8988T (cell line): ENCODE measurements at regions not wholly inside any gene's neighbourhood (a gene's known extent, or its start where the extent isn't known, plus 50 kb on each side); places are given as distances from the start of the nearest gene placed in this dataset.
"Not testable (repeated sequence)": the region's sequence is repeated elsewhere in the genome, so short reads cannot be mapped to it uniquely, and the experiment has no call there.

Source experiments
- DNase-seq: peaks from one replicate; pipeline ENCODE4 v3.0.0; 2011

DNA sequence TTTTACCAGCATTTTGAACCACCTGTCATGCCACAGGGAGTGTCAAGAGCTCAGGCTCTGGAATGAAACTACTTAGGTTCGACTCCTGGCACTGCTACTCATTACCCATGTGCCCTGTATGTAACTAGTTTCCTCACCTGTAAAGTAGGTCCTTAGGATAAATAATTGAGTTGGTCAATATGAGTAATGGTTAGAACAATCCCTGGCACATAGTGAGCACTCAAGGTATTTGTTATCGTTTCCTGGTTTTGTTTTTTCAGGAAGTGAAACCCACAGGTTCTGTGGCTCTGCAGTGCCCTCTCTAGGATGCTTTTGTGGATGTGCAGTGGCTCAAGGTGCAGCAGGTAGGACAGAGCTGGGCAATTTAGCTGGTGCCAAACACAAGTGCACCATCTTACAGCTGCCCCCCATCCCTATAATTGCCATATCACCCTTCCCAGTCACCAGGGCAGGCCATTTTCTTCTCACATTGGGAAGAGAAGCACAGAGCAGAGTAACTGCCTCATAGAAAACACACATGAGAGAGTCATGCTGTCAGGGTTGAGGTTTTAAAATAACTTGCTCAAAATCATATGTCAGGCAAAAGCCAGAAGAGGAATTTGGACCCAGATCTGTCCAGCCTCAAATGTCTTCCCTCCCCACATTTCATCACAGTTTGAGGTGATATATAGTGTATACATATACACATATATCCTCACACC, 297.5 kb downstream of the RPAP3 start:
- DNase-seq, result no peak

DNA sequence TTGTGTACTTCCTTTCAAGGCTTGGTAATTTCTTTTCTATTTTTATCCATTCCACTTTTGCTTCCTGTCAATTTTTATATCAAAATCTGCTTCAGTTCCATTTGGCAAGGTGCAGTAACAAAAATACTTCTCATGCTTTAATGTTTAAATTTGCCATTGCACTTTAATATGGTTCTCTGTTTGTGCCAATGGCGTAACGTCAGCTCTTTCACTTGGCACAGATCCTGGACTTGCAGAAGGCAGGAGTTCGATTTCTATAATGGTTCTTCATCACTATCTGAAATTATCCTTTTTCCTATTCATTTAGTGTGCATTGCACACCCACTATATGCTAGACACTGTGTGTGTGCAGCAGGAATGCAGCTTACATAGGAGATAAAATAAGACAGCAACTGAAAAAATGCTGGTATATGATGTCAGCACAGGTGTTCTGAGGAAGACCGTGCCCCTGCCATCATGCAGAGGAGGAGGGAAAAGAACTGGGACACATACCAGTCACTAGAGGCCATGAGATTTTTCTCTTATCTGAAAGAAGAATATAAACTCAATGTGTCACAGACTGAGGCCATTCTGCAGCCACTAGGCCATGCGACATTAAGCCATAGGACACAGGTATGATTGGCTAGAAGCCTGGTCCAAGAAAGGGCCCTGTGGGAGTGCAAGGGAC, 298.2 kb downstream of the RPAP3 start:
- DNase-seq, result no peak

DNA sequence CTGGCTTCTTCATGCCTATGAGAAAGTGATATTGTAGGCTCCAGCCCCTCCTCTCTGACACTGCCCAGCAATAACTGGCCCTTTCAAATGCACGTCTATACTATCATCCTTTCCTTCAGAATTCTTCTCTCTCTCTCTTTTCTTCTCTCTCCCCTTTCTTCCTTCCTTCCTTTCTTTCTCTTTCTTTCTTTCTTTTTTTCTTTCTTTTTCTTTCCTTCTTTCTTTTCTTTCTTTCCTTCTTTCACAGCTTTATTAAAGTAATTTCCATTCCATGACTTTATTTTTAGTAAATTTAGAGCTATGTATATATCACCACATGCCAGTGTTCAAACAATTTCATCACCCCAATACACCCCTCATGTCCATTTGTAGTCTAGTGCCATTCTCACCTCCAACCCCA, 302.1 kb downstream of the RPAP3 start:
- DNase-seq, result no peak

GRCh38 chr12:47401196-47401595, 304.6 kb downstream of the RPAP3 start:
- not testable (repeated sequence) for DNase-seq

- DNase-seq, result no peak
Measured at GRCh38 chr12:47400266-47400665, 305.6 kb downstream of the RPAP3 start.

- DNase-seq, result no peak
Measured at GRCh38 chr12:47397664-47398281, 308.1 kb downstream of the RPAP3 start.

- no peak for DNase-seq
Measured at GRCh38 chr12:47396902-47397663, 308.7 kb downstream of the RPAP3 start.

- no peak for DNase-seq
Measured at GRCh38 chr12:47394070-47394469, 311.8 kb downstream of the RPAP3 start.

DNA sequence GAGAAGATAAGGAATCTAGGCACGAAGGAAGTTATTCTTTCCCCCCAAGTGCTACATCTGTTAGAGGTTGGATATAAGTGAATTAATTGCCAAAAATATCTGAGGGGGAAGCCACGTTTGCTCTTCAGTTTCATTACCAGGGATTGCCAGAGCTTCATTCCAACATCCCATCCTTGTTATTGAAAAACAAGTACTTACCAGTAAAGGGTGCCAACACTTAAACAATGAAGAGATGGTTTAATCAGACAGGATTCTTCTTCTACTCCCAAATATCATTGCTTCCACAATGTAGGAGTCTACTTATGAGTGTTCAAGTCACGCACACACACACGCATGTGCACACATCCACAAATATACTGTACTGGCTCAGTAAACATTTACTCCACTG, 312.4 kb downstream of the RPAP3 start:
- no peak for DNase-seq

DNA sequence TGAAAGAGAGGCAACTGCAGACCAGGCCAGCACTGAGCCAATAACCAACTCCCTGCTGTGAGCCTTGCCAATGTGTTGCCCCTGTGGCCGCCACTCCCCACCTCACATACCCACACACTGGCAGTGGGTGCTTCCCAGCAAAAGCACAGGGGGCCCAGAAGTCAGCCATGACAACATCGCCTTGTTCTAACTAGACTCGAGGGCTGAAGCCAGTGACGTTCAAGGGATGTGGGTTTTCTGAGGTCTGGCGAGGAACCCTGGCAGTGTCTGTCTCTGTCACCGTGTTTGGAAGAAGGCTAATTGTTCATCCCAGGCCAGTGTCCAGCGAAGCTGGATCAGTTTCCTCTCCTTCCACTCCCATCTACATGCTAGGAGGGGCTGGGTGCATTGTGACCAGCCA, 311.8 kb upstream of the AMIGO2 start:
- DNase-seq, result no peak

DNA sequence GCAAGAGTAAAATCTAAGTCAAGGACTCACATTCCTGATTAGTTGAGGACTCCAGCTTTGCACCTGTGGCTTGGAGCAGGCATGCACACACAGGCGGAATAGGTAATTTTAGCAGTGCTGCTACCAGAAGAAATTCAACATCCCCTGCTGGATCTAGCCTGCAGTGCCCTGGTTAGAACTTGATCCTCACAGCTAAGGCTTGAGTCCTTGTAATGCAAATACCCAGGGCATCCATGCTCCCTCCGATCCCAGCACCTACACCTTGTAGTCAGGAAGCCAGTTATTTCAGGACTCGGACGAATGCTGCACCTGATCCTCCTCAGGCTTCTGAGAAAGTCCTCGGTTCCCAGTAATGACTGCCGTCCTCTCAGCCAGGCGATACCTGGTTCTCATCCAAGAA, 309.0 kb upstream of the AMIGO2 start:
- DNase-seq, result no peak

- DNase-seq, result no peak
Measured at GRCh38 chr12:47387994-47388393, 308.2 kb upstream of the AMIGO2 start.

- DNase-seq, result no peak
Measured at GRCh38 chr12:47385653-47386052, 305.9 kb upstream of the AMIGO2 start.

DNA sequence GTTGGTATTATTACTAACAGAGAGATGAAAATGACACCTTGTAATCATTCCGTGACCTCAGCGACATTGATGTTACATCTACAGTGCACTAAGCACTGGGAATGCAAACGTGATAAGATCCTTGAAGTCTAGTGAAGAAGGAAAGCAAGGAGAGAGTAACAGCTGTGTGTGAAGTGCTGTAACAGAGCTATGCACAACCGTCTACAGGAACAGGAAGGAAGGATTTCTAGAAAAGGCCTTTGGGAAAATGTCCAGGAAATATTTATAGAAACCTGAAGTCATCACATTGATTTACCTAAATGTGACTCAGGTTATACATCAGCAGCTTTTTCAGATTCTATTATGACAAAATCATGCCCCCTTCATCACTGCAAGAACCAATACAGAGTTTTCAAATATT, 304.2 kb upstream of the AMIGO2 start:
- no peak for DNase-seq

GRCh38 chr12:47382305-47382704, 302.5 kb upstream of the AMIGO2 start:
- DNase-seq, result no peak

GRCh38 chr12:47378907-47379306, 299.1 kb upstream of the AMIGO2 start:
- no peak for DNase-seq

DNA sequence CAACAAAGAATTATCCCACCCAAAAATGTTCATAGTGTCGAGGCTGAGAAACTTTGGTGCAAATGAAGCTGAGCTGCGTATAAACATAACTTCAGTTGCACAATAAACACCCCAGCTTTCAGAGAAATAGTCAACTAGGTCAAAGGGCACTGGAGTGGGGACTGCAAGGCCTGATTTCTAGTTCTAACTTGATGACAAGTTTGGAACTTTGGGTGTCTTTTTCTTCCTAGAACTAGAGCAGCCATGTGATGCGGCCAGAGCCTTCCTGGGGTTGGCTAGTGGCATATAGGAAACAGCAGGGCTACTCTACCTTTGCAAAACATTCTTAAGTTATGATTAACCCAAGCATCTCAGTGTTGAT, 298.4 kb upstream of the AMIGO2 start:
- no peak for DNase-seq

DNA sequence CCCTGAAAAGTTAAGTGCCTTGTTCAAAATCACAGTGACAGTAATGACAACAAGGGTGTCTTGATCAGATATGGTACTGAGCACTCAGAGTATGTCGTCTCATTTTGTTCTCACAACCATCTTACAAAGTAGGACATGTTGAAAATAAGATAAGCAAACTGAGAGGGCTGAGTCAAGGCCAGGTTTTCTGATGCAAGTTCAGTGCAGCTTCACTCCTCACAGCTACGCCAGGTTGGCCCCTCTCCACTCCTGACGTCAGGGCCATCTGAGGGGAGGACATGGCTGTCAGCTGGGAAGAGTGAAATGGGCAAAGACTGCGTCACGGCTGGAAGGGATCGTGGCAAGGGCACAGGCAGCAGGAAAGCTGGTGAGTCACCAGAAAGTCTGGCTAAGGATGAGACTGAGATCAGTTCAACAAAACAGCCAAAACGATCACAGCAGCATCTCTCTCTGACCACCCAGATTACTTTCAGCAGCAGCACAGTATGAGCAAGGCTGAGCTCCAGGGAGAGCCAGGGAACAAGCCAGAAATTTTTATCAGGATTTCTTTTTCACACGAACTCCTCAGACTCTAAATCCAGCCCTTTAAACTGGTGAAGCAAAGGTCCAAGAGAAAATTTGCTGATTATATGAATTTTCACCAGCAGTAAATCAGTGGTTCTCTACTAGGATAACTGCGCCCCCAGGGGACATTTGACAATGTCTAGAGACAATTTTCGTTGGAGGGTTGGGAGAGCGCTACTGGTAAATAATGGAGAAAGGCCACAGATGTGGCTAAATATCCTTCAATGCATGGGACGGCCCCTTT, 297.9 kb upstream of the AMIGO2 start:
- no peak for DNase-seq

DNA sequence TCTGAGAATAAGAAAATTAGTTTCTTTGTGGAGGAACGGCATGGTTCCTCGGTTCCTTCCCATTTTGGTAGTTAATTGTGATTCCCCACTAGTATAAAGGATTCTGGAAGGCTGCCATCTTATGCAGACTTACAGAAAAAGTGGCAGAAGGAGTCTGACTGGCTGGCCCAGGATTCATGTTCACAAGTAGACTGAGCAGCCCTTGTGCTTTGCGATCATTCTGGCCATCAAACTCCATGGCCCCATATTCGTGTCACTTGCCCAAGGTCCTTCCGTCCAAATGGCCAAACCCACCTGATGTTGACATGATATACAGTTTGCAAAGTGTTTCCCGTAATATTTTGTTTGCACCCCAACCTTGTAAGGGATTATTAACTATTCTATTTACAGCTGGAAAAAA, 297.2 kb upstream of the AMIGO2 start:
- no peak for DNase-seq

GRCh38 chr12:47373554-47374150, 293.9 kb upstream of the AMIGO2 start:
- DNase-seq, result no peak

- DNase-seq, result no peak
Measured at GRCh38 chr12:47370421-47370820, 290.7 kb upstream of the AMIGO2 start.

DNA sequence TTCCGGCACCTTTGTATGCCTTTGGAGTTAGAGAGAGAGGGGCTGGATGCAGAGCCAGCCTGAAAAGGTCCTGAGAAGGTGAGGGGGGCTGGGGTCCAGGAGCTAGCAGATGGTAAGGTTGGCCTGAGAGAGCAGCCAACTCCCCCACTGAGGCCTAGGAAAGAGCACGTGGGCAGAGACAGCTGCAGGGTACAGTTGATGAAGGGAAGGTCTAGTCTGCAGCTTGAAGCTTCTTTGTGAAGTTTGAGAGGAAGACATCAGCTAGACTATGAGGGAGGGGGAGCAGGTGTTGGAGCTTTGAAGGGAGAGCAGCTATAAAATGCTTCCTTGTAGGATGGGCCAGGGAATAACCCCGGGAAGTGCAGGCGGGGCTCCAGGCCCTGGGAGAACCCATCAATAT, 289.3 kb upstream of the AMIGO2 start:
- DNase-seq, result no peak
